PC-9 (cell line): ENCODE measurements at regions not wholly inside any gene's neighbourhood (a gene's known extent, or its start where the extent isn't known, plus 50 kb on each side); places are given as distances from the start of the nearest gene placed in this dataset.

Experiments used
- EZH2 ChIP-seq: fragments of 200-600 bp; sonication (generic); IDR thresholded peaks from 2 replicates; pipeline ENCODE4 v1.8.0; 2017; ENCODE audit warnings: antibody characterized with exemption, low read depth
- TF ChIP-seq, protein P1 (sequence below): fragments of 200-600 bp; sonication (generic); conservative IDR thresholded peaks from 2 replicates; pipeline ENCODE4 v1.6.1; 2017; ENCODE audit warnings: mixed run types, antibody characterized with exemption, mild to moderate bottlenecking, moderate library complexity

DNA sequence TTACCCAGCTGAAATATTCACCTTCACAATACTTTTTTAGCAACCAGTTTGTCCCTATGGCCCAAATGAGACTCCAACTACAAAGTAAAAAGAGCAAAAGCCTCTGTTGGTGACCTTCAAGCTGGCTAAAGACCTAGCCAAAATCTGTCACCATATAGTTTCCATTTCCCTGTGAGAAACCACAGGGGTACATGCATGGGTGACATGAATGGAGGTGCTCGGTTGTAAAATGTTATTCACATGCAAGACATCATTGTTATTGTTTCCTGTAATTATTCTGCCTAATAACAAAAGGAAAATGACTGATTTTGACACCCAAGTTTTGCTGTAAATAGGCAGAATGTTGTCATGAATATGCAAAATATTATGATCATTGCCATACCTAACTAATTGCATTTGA is 285.3 kb downstream of the ZNF608 start:
- TF ChIP-seq, protein P1, sequence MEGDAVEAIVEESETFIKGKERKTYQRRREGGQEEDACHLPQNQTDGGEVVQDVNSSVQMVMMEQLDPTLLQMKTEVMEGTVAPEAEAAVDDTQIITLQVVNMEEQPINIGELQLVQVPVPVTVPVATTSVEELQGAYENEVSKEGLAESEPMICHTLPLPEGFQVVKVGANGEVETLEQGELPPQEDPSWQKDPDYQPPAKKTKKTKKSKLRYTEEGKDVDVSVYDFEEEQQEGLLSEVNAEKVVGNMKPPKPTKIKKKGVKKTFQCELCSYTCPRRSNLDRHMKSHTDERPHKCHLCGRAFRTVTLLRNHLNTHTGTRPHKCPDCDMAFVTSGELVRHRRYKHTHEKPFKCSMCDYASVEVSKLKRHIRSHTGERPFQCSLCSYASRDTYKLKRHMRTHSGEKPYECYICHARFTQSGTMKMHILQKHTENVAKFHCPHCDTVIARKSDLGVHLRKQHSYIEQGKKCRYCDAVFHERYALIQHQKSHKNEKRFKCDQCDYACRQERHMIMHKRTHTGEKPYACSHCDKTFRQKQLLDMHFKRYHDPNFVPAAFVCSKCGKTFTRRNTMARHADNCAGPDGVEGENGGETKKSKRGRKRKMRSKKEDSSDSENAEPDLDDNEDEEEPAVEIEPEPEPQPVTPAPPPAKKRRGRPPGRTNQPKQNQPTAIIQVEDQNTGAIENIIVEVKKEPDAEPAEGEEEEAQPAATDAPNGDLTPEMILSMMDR = no peak
- TF ChIP-seq EZH2 = no peak
